ENCODE measurements at regions not wholly inside any gene's neighbourhood (a gene's known extent, or its start where the extent isn't known, plus 50 kb on each side); places are given as distances from the start of the nearest gene placed in this dataset.

GRCh38 chr18:35904389-35905037 lies 68.0 kb upstream of the RMP24 start:
- TF ChIP-seq, protein P1, sequence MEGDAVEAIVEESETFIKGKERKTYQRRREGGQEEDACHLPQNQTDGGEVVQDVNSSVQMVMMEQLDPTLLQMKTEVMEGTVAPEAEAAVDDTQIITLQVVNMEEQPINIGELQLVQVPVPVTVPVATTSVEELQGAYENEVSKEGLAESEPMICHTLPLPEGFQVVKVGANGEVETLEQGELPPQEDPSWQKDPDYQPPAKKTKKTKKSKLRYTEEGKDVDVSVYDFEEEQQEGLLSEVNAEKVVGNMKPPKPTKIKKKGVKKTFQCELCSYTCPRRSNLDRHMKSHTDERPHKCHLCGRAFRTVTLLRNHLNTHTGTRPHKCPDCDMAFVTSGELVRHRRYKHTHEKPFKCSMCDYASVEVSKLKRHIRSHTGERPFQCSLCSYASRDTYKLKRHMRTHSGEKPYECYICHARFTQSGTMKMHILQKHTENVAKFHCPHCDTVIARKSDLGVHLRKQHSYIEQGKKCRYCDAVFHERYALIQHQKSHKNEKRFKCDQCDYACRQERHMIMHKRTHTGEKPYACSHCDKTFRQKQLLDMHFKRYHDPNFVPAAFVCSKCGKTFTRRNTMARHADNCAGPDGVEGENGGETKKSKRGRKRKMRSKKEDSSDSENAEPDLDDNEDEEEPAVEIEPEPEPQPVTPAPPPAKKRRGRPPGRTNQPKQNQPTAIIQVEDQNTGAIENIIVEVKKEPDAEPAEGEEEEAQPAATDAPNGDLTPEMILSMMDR (conservative IDR thresholded peaks at IDR 0.05; ENCODE audit: low read length) = no peak
- no peak for TF ChIP-seq EZH2phosphoT487 (IDR thresholded peaks at IDR 0.05; ENCODE audit: borderline replicate concordance)
